Testis (tissue), 2 donors: ENCODE measurements at regions not wholly inside any gene's neighbourhood (a gene's known extent, or its start where the extent isn't known, plus 50 kb on each side); places are given as distances from the start of the nearest gene placed in this dataset.

Experiments
- POLR2A ChIP-seq: fragments of 450-650 bp; IDR thresholded peaks from one replicate; pipeline ENCODE4 v1.6.1; 2017; ENCODE audit warnings: antibody characterized with exemption, mild to moderate bottlenecking, moderate library complexity
- TF ChIP-seq, protein P1 (sequence below), 3 experiments: fragments of 450-650 bp in 2 of 3; fragments of 200-600 bp in 1 of 3; sonication (generic) in 1 of 3; IDR thresholded peaks; one replicate each; pipeline ENCODE4 v1.5.1; 2016 to 2019; ENCODE audit warnings: antibody characterized with exemption in 3 of 3, mild to moderate bottlenecking in 2 of 3, moderate library complexity in 1 of 3

DNA sequence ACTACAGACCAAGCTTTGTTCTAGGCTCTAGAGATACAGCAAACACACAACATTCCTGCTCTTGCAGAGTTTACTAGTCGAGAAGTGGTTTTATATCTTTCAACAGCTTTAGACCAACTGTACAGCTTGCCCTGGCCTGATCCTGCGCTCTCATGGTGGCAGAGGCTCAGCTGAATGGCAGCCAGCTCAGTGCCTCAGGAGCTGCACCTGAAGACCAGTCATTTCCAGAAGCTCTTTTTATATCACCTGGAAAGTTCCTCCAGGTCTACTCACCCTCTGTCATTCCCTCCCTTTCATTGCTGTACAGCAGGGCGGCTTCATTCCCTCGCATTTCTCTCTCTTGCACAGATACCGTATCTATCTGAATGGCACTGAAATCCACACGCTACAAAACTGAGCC lies 319.8 kb downstream of the GATA3 start:
- TF ChIP-seq, protein P1, sequence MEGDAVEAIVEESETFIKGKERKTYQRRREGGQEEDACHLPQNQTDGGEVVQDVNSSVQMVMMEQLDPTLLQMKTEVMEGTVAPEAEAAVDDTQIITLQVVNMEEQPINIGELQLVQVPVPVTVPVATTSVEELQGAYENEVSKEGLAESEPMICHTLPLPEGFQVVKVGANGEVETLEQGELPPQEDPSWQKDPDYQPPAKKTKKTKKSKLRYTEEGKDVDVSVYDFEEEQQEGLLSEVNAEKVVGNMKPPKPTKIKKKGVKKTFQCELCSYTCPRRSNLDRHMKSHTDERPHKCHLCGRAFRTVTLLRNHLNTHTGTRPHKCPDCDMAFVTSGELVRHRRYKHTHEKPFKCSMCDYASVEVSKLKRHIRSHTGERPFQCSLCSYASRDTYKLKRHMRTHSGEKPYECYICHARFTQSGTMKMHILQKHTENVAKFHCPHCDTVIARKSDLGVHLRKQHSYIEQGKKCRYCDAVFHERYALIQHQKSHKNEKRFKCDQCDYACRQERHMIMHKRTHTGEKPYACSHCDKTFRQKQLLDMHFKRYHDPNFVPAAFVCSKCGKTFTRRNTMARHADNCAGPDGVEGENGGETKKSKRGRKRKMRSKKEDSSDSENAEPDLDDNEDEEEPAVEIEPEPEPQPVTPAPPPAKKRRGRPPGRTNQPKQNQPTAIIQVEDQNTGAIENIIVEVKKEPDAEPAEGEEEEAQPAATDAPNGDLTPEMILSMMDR (IDR thresholded peaks at IDR 0.05), result no peak
- TF ChIP-seq POLR2A, result no peak
